Esophagus muscularis mucosa (tissue), 3 donors: ENCODE measurements at regions not wholly inside any gene's neighbourhood (a gene's known extent, or its start where the extent isn't known, plus 50 kb on each side); places are given as distances from the start of the nearest gene placed in this dataset.

Experiments used
- CTCF ChIP-seq, 3 experiments: fragments of 200-600 bp in 2 of 3; fragments of 450-650 bp in 1 of 3; sonication (generic) in 2 of 3; IDR thresholded peaks; one replicate each; pipeline ENCODE4 v1.5.1; 2017 to 2019; ENCODE audit warnings: antibody characterized with exemption in 3 of 3, mild to moderate bottlenecking in 2 of 3, moderate library complexity in 1 of 3
- POLR2A ChIP-seq: fragments of 450-650 bp; IDR thresholded peaks from one replicate; pipeline ENCODE4 v1.6.1; 2017; ENCODE audit warnings: antibody characterized with exemption, moderate library complexity, mild to moderate bottlenecking, low read depth
- POLR2AphosphoS5 ChIP-seq, 2 donors: sonication (generic); formaldehyde crosslinking; IDR thresholded peaks; one replicate each; pipeline ENCODE4 v1.6.1; 2017; ENCODE audit warnings: antibody characterized with exemption in 2 of 2

- TF ChIP-seq POLR2A (no peak), CTCF (IDR thresholded peaks at IDR 0.05) (no peak), POLR2AphosphoS5 (IDR thresholded peaks at IDR 0.05) (no peak)
Observed at GRCh38 chr12:11998944-11999315, 71.8 kb upstream of the BCL2L14 start.
